ENCODE measurements at regions not wholly inside any gene's neighbourhood (a gene's known extent, or its start where the extent isn't known, plus 50 kb on each side); places are given as distances from the start of the nearest gene placed in this dataset.

DNA sequence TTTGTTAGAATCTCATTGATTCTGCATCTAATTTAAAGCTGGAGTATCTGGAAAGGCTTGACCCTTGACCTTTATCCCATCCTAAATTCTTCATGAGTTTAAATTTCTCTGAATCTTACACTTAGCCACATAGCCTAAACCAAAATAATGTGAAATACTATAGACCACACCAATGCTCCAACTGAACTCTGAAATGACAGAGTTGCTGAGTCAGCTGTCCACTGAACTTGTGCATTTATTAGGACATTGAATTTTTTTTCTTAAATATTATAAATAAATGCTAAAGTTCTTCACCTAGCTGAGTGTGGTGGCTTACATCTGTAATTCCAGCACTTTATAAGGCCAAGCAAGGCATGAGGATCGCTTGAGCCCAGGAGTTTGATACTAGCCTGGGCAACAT lies 390.9 kb upstream of the PFKP start:
- no peak for DNase-seq (ENCODE audit: low read depth)
- no peak overlapping the region for H3K4me3 ChIP-seq (ENCODE audit: low read length)
- TF ChIP-seq CTCF (conservative IDR thresholded peaks at IDR 0.05; ENCODE audit: low read length) = no peak

GRCh38 chr10:2674451-2674850 lies 392.9 kb upstream of the PFKP start:
- DNase-seq (ENCODE audit: low read depth) = no peak
- TF ChIP-seq CTCF (conservative IDR thresholded peaks at IDR 0.05; ENCODE audit: low read length) = no peak
- H3K4me3 ChIP-seq (ENCODE audit: low read length) = no peak overlapping the region

DNA sequence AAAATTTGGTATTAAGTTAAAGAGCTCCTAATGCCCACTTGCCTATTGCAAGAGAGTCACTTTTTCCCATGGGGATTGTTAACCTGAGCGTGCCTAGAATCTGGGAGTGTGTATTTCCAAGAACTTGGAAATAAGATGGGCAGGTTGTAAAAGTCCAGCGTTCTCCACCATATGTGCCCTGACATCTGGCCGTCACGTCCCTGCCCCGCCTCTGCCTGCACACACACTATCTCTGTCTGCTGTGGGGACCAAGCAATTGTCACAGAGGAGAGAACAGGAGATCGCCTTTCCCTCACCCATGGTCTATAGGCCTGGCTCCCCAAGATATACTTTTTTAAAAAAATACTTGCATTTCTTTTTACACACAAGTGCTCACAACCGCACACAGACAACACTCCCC lies 396.5 kb upstream of the PFKP start:
- TF ChIP-seq CTCF (conservative IDR thresholded peaks at IDR 0.05; ENCODE audit: low read length) = no peak
- no peak overlapping the region for H3K4me3 ChIP-seq (ENCODE audit: low read length)
- no peak for DNase-seq (ENCODE audit: low read depth)

GRCh38 chr10:2665772-2666171 lies 401.6 kb upstream of the PFKP start:
- no peak overlapping the region for H3K4me3 ChIP-seq (ENCODE audit: low read length)
- TF ChIP-seq CTCF (conservative IDR thresholded peaks at IDR 0.05; ENCODE audit: low read length) = no peak
- DNase-seq (ENCODE audit: low read depth) = no peak

DNA sequence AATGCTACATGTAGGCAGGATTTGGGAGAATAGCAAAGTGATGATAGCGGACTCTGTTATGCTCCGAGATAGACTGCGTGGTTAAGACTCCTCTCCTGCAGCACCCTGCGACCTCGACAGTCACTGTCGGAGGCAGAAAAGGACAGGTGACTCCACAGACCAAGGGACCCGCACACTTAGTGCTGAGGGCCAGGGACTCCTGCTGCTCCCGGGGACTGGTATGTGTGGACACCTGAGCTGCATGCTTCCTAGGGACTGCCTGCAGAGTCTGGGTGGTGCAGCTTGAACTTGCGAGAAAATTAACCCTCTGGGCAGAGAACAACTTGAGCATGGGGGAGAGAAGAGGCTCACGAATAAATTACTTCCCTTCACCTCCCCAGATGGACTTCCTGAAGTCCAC lies 407.1 kb upstream of the PFKP start:
- no peak for DNase-seq (ENCODE audit: low read depth)
- H3K4me3 ChIP-seq (ENCODE audit: low read length) = no peak overlapping the region
- TF ChIP-seq CTCF (conservative IDR thresholded peaks at IDR 0.05; ENCODE audit: low read length) = no peak

GRCh38 chr10:2659660-2660209 lies 407.6 kb upstream of the PFKP start:
- no peak for TF ChIP-seq CTCF (conservative IDR thresholded peaks at IDR 0.05; ENCODE audit: low read length)
- DNase-seq (ENCODE audit: low read depth) = no peak
- H3K4me3 ChIP-seq (ENCODE audit: low read length) = no peak overlapping the region

DNA sequence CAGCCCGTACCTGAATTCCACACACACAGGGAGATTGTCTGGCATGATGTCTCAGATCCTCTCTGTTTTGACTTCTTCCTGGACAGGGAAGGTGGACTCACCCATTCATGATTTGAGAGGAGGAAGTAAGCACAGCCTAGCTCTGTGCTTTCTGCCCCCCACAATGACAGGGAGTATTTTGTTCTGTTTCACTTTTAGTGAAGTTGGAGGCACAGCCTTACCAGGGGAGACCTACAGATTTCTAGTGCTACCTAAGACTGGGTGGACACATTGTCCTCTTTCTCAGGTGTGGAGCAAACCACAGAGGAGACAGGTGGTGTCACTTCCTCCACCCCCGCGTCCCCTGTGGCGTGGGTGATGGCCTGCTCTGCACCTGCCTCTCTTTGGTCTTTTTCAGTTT lies 408.6 kb upstream of the PFKP start:
- no peak for DNase-seq (ENCODE audit: low read depth)
- no peak for TF ChIP-seq CTCF (conservative IDR thresholded peaks at IDR 0.05; ENCODE audit: low read length)
- no peak overlapping the region for H3K4me3 ChIP-seq (ENCODE audit: low read length)

All from AG10803 (cell line).